ENCODE measurements at regions not wholly inside any gene's neighbourhood (a gene's known extent, or its start where the extent isn't known, plus 50 kb on each side); places are given as distances from the start of the nearest gene placed in this dataset.
"Not testable (repeated sequence)": the region's sequence is repeated elsewhere in the genome, so short reads cannot be mapped to it uniquely, and the experiment has no call there.

DNA sequence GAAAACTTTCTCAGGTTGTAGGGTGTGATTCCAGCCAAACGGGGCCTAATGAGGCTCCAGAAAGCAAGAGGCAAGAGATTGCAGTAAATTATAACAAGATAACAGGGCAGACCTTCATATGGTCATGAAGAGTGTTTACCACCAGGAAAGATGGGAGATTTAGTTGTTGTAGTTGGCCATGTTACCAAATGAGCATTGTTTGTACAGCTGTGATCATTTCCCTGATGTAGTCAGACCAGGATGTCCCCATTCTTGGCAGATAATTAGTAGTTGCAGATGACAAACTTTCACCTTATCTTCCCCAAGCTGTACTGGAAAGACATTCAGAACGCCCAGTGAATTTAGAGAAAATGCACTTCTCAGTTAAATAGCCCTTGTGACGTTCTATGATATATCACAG, 630.8 kb downstream of the ANKRD7 start:
- no peaks in the 10 kb centered on the region for H3K9me3 ChIP-seq (ENCODE audit: low read depth, low read length)
- DNase-seq (ENCODE audit: low read depth, low spot score), result no peak

DNA sequence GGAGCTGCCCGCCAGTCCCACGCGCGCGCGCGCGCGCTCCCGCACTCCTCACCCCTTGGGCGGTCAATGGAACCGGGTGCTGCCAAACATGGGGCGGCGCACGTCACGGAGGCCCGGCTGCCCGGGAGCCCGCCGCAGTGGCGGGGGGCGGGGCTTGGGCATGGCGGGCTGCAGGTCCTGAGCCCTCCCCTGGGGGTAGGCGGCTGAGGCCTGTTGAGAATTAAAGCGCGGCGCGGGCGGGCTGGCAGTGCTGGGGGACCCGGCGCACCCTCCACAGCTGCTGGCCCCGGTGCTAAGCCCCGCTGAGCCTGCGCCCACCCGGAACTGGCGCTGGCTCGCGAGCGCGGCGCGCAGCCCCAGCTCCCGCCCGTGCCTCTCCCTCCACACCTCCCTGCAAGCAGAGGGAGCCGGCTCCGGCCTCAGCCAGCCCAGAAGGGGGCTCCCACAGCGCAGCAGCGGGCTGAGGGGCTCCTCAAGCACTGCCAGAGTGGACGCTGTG, 634.2 kb downstream of the ANKRD7 start:
- no peak overlapping the region for H3K9ac ChIP-seq (ENCODE audit: insufficient read length)
- H3K9me3 ChIP-seq (ENCODE audit: low read depth, low read length), result no peaks in the 10 kb centered on the region
- no peak overlapping the region for H3K27ac ChIP-seq
- no peak overlapping the region for H3K4me3 ChIP-seq
- DNase-seq (ENCODE audit: low read depth, low spot score), result no peak
- no peaks in the 10 kb centered on the region for H3K36me3 ChIP-seq (ENCODE audit: insufficient read depth, low read length)
- no peak for TF ChIP-seq EZH2 (IDR thresholded peaks at IDR 0.05)
- no peak for TF ChIP-seq FOXP2 (optimal IDR thresholded peaks at IDR 0.05; ENCODE audit: control extremely low read depth, extremely low read length, insufficient read depth)
- TF ChIP-seq POLR2AphosphoS5 (IDR thresholded peaks at IDR 0.05; ENCODE audit: borderline replicate concordance, low read depth, low read length), result no peak

More for the DNA sequence above, 630.8 kb downstream of the ANKRD7 start:
- no peak overlapping the region for H3K9ac ChIP-seq (ENCODE audit: insufficient read length)
- no peak overlapping the region for H3K4me3 ChIP-seq
- no peaks in the 10 kb centered on the region for H3K36me3 ChIP-seq (ENCODE audit: insufficient read depth, low read length)
- TF ChIP-seq FOXP2 (optimal IDR thresholded peaks at IDR 0.05; ENCODE audit: control extremely low read depth, extremely low read length, insufficient read depth) (no peak), EZH2 (IDR thresholded peaks at IDR 0.05) (no peak), POLR2AphosphoS5 (IDR thresholded peaks at IDR 0.05; ENCODE audit: borderline replicate concordance, low read depth, low read length) (no peak)
- no peak overlapping the region for H3K27ac ChIP-seq

DNA sequence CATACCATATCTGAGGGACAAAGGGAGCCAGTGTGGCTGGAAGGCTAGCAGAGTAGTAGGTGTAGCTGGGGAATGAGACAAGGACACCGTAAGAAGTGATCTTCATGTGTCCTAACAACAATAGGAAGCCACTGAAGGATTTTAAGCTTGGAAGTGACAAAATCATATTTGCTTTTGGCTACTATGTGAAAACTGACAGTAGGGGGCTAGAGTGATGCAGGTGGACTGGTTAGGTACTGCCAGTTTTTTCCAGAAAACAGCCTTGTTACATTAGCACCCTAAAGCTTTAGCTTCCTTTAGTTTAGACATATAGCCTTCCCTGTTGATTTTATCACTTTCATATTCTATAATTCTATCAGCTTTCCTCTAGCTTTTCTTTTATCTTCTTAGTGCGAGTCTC, 637.1 kb downstream of the ANKRD7 start:
- no peaks in the 10 kb centered on the region for H3K9me3 ChIP-seq (ENCODE audit: low read depth, low read length)
- H3K4me3 ChIP-seq, result no peak overlapping the region
- no peaks in the 10 kb centered on the region for H3K36me3 ChIP-seq (ENCODE audit: insufficient read depth, low read length)
- no peak overlapping the region for H3K9ac ChIP-seq (ENCODE audit: insufficient read length)
- TF ChIP-seq EZH2 (IDR thresholded peaks at IDR 0.05), result no peak
- TF ChIP-seq FOXP2 (optimal IDR thresholded peaks at IDR 0.05; ENCODE audit: control extremely low read depth, extremely low read length, insufficient read depth), result no peak
- no peak for TF ChIP-seq POLR2AphosphoS5 (IDR thresholded peaks at IDR 0.05; ENCODE audit: borderline replicate concordance, low read depth, low read length)
- peak overlapping the region; percentile 21; the same call in 1 of the 2 replicates for H3K27ac ChIP-seq
- DNase-seq (ENCODE audit: low read depth, low spot score), result no peak

DNA sequence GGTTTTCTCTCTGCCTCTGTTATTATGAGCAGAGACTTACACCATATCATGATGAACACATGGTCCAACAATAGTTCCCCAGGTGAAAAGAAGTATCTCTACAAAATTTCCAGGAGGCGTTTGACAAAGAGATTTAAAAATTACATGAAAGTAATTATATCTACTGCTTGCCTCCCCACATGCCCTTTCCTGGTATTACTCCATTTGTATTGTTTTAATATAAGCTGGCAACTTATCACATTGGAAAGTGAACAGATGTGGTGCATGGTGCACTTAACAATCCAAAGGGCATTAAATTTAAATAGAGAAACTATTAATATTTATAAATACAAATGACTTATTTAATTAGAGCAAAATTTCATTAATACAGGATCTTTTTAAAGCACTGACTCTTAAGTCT, 638.2 kb downstream of the ANKRD7 start:
- H3K9me3 ChIP-seq (ENCODE audit: low read depth, low read length), result no peaks in the 10 kb centered on the region
- no peak for DNase-seq (ENCODE audit: low read depth, low spot score)
- H3K9ac ChIP-seq (ENCODE audit: insufficient read length), result no peak overlapping the region
- TF ChIP-seq EZH2 (IDR thresholded peaks at IDR 0.05) (no peak), FOXP2 (optimal IDR thresholded peaks at IDR 0.05; ENCODE audit: control extremely low read depth, extremely low read length, insufficient read depth) (no peak), POLR2AphosphoS5 (IDR thresholded peaks at IDR 0.05; ENCODE audit: borderline replicate concordance, low read depth, low read length) (no peak)
- no peak overlapping the region for H3K27ac ChIP-seq
- no peak overlapping the region for H3K4me3 ChIP-seq
- H3K36me3 ChIP-seq (ENCODE audit: insufficient read depth, low read length), result no peaks in the 10 kb centered on the region

DNA sequence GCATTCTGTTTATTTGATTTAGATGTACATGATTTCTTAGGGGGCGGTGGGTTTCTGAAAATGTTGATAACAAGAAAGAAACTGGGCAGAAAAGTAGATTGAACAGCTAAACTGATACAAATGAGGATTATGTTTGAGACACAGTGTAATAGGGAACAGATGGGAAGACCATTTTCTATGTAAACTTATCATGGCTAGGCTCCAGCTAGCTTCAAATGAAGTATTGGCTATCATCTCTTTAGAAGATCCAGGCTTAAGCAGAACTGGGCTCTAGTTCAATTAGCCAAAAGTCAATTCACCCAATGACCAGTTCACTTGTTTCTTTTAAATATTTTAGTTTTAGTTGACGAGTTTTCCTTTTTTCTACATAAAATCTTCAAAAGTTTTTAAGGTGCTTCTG, 639.5 kb downstream of the ANKRD7 start:
- Histone ChIP-seq H3K9ac (ENCODE audit: insufficient read length) (no peak overlapping the region), H3K4me3 (no peak overlapping the region), H3K9me3 (ENCODE audit: low read depth, low read length) (no peaks in the 10 kb centered on the region), H3K27ac (peak overlapping the region; percentile 1; the same call in 1 of the 2 replicates), H3K36me3 (ENCODE audit: insufficient read depth, low read length) (no peaks in the 10 kb centered on the region)
- no peak for DNase-seq (ENCODE audit: low read depth, low spot score)
- TF ChIP-seq FOXP2 (optimal IDR thresholded peaks at IDR 0.05; ENCODE audit: control extremely low read depth, extremely low read length, insufficient read depth) (no peak), POLR2AphosphoS5 (IDR thresholded peaks at IDR 0.05; ENCODE audit: borderline replicate concordance, low read depth, low read length) (no peak), EZH2 (IDR thresholded peaks at IDR 0.05) (no peak)

DNA sequence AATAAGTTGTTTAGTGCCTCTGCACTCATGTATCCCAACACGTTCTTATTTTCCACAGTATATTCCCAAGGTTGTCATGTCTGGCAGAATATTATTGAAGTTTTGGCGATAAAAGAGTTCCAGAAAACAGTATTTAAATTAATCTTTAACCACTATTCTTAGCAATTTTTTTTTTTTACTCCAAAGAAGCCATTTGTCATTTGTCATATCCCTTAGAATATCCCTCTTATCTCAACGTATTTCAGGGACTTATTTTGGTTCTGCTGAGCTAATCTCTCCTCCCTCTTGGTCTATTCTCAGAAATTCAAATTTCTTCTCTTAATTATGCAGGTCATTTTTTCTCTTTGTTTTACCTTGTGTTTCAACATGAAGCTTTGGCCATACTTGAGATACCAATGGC, 643.4 kb downstream of the ANKRD7 start:
- no peak overlapping the region for H3K4me3 ChIP-seq
- H3K9me3 ChIP-seq (ENCODE audit: low read depth, low read length), result no peaks in the 10 kb centered on the region
- no peak for DNase-seq (ENCODE audit: low read depth, low spot score)
- H3K27ac ChIP-seq, result no peak overlapping the region
- H3K36me3 ChIP-seq (ENCODE audit: insufficient read depth, low read length), result no peaks in the 10 kb centered on the region
- H3K9ac ChIP-seq (ENCODE audit: insufficient read length), result no peak overlapping the region
- TF ChIP-seq FOXP2 (optimal IDR thresholded peaks at IDR 0.05; ENCODE audit: control extremely low read depth, extremely low read length, insufficient read depth) (no peak), POLR2AphosphoS5 (IDR thresholded peaks at IDR 0.05; ENCODE audit: borderline replicate concordance, low read depth, low read length) (no peak), EZH2 (IDR thresholded peaks at IDR 0.05) (no peak)

DNA sequence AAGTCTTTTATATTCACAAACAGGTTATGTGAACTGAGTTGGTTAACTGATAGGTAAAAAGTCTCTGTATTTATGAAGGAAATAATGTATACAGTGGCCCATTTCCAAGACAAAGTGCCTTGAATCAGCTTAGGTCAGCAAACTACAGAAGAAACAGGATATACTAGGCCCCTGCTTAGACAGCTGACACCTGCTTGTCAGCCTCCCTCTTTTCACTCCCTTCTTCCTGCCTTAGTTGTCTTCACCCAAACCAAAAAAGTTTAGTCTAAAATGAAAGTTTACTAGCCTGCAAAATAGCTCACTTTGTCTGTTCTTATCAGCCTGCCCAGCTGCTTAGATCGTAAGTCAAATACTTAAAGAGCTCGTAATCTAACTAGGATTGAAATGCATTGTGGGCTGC, 644.6 kb downstream of the ANKRD7 start:
- H3K4me3 ChIP-seq; H3K9me3 ChIP-seq (ENCODE audit: low read depth, low read length); H3K9ac ChIP-seq (ENCODE audit: insufficient read length); H3K36me3 ChIP-seq (ENCODE audit: insufficient read depth, low read length); H3K27ac ChIP-seq; DNase-seq (ENCODE audit: low read depth, low spot score): not testable (repeated sequence)

DNA sequence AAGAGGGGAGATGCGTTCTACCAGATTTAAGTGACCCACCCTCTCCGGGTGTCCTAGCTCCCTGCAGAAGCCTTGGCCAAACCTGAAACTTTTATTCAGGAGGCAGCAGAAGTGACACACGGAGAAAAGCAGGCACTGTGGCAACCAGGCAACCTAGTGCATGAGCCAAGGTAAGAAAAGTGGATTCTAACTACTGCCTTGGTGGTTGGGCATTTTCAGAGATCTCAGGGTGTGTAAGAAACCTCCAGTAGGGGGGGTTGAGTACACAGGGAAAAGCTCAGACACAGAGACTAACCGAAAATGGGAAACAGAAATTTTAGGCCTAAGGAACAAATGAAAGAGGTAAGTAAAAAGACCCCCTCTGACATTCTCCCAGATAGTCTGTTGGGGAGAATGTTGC, 645.7 kb downstream of the ANKRD7 start:
- no peak for DNase-seq (ENCODE audit: low read depth, low spot score)
- no peak overlapping the region for H3K9ac ChIP-seq (ENCODE audit: insufficient read length)

DNA sequence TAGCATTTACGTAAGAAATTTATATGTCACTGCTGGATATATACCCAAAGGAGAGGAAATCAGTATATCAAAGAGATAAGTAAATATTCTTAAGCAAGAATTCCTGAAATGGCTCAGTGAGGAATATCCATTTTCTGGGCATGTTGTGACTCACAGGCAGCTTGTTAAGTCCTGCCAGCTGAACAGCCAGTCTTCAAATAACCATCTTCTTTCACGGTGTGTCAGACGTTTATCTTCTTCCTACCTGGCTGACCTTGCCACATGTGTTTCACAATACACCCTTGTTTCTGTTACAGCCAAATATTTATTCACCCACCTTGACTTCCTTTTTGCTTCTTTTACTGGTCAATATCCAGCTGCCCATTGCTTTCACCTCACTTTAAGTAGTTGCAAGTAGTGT, 648.1 kb downstream of the ANKRD7 start:
- TF ChIP-seq FOXP2 (optimal IDR thresholded peaks at IDR 0.05; ENCODE audit: control extremely low read depth, extremely low read length, insufficient read depth) (no peak), POLR2AphosphoS5 (IDR thresholded peaks at IDR 0.05; ENCODE audit: borderline replicate concordance, low read depth, low read length) (no peak), EZH2 (IDR thresholded peaks at IDR 0.05) (no peak)
- Histone ChIP-seq H3K36me3 (ENCODE audit: insufficient read depth, low read length) (no peaks in the 10 kb centered on the region), H3K9ac (ENCODE audit: insufficient read length) (no peak overlapping the region), H3K4me3 (no peak overlapping the region), H3K9me3 (ENCODE audit: low read depth, low read length) (no peaks in the 10 kb centered on the region), H3K27ac (no peak overlapping the region)
- no peak for DNase-seq (ENCODE audit: low read depth, low spot score)

More for the DNA sequence above, 645.7 kb downstream of the ANKRD7 start:
- Histone ChIP-seq H3K36me3 (ENCODE audit: insufficient read depth, low read length) (no peaks in the 10 kb centered on the region), H3K27ac (no peak overlapping the region), H3K4me3 (no peak overlapping the region), H3K9me3 (ENCODE audit: low read depth, low read length) (no peaks in the 10 kb centered on the region)
- TF ChIP-seq POLR2AphosphoS5 (IDR thresholded peaks at IDR 0.05; ENCODE audit: borderline replicate concordance, low read depth, low read length) (no peak), EZH2 (IDR thresholded peaks at IDR 0.05) (no peak), FOXP2 (optimal IDR thresholded peaks at IDR 0.05; ENCODE audit: control extremely low read depth, extremely low read length, insufficient read depth) (no peak)
